ENCODE measurements at regions not wholly inside any gene's neighbourhood (a gene's known extent, or its start where the extent isn't known, plus 50 kb on each side); places are given as distances from the start of the nearest gene placed in this dataset.

DNA sequence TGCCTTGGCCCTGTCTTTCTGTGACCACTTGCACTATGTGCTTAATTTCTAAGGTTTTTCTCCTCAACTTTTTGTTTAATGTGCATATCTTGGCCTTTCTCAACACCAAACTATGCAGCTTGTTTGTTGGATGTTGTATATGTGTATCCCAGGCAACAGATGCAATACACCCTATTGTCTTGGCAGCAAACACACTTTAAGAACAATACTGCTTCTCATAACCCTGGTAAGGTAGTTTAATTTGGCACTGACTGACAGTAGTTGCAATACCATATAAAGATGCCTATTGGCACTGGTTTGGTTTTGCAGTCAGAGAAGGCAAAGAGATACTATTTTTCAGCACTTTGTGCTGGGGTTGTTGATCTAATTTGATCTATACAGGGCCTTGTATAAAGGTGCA lies 360.7 kb upstream of the CWC22 start:
- TF ChIP-seq SP1 (IDR thresholded peaks at IDR 0.05; ENCODE audit: low read depth) (no peak), CEBPB (IDR thresholded peaks at IDR 0.05; ENCODE audit: low read depth) (no peak), EZH2 (IDR thresholded peaks at IDR 0.05) (no peak), YY1 (IDR thresholded peaks at IDR 0.05; ENCODE audit: extremely low read depth, insufficient replicate concordance, low read depth, low read length) (no peak), POLR2A (IDR thresholded peaks at IDR 0.05; ENCODE audit: borderline replicate concordance, extremely low read depth, insufficient read depth, insufficient read length) (no peak), EZH2phosphoT487 (IDR thresholded peaks at IDR 0.05; ENCODE audit: borderline replicate concordance) (no peak), ATF3 (IDR thresholded peaks at IDR 0.05) (no peak), FOSL1 (IDR thresholded peaks at IDR 0.05; ENCODE audit: low read depth) (no peak), SIN3A (IDR thresholded peaks at IDR 0.05; ENCODE audit: low read depth) (no peak), ELF1 (IDR thresholded peaks at IDR 0.05; ENCODE audit: borderline replicate concordance, low read depth) (no peak)
- TF ChIP-seq, protein P1, sequence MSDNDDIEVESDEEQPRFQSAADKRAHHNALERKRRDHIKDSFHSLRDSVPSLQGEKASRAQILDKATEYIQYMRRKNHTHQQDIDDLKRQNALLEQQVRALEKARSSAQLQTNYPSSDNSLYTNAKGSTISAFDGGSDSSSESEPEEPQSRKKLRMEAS (IDR thresholded peaks at IDR 0.05): no peak
- TF ChIP-seq, protein P2, sequence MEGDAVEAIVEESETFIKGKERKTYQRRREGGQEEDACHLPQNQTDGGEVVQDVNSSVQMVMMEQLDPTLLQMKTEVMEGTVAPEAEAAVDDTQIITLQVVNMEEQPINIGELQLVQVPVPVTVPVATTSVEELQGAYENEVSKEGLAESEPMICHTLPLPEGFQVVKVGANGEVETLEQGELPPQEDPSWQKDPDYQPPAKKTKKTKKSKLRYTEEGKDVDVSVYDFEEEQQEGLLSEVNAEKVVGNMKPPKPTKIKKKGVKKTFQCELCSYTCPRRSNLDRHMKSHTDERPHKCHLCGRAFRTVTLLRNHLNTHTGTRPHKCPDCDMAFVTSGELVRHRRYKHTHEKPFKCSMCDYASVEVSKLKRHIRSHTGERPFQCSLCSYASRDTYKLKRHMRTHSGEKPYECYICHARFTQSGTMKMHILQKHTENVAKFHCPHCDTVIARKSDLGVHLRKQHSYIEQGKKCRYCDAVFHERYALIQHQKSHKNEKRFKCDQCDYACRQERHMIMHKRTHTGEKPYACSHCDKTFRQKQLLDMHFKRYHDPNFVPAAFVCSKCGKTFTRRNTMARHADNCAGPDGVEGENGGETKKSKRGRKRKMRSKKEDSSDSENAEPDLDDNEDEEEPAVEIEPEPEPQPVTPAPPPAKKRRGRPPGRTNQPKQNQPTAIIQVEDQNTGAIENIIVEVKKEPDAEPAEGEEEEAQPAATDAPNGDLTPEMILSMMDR (IDR thresholded peaks at IDR 0.05 in 2 of 3, conservative IDR thresholded peaks at IDR 0.05 in 1 of 3; ENCODE audit: borderline replicate concordance in 1 of 3, insufficient read depth in 1 of 3, low read depth in 2 of 3, low read length in 2 of 3): no peak
